Liver (tissue), 8 donors: ENCODE measurements at regions not wholly inside any gene's neighbourhood (a gene's known extent, or its start where the extent isn't known, plus 50 kb on each side); places are given as distances from the start of the nearest gene placed in this dataset.

ENCODE experiments used
- DNase-seq: peaks from one replicate; pipeline ENCODE4 v3.0.0-alpha.2; 2017; ENCODE audit warnings: low spot score
- H3K27ac ChIP-seq, 2 donors: one replicate each; pipeline ENCODE4 v1.7.0; 2013; ENCODE audit warnings: inconsistent platforms in 2 of 2, low read length in 2 of 2, control low read depth in 1 of 2, low read depth in 1 of 2, mild to moderate bottlenecking in 1 of 2
- H3K27me3 ChIP-seq, 4 donors: one replicate each; pipeline versions ENCODE4 v1.6.1 to v1.7.0; 2013; ENCODE audit warnings: low read length in 3 of 4, inconsistent platforms in 1 of 4, mild to moderate bottlenecking in 1 of 4, moderate library complexity in 1 of 4; ENCODE audit not compliant: control insufficient read depth in 4 of 4, insufficient read depth in 4 of 4
- H3K36me3 ChIP-seq, 4 donors: one replicate each; pipeline versions ENCODE4 v1.6.1 to v1.7.0; 2013; ENCODE audit warnings: low read length in 3 of 4, mild to moderate bottlenecking in 3 of 4, low read depth in 1 of 4, moderate library complexity in 1 of 4; ENCODE audit not compliant: control insufficient read depth in 4 of 4, insufficient read depth in 3 of 4
- H3K4me1 ChIP-seq, 4 donors: one replicate each; pipeline versions ENCODE4 v1.6.1 to v1.7.0; 2013; ENCODE audit warnings: low read length in 3 of 4, mild to moderate bottlenecking in 3 of 4, moderate library complexity in 1 of 4; ENCODE audit not compliant: control insufficient read depth in 4 of 4, insufficient read depth in 4 of 4
- H3K4me3 ChIP-seq, 3 donors: one replicate each; pipeline versions ENCODE4 v1.6.1 to v1.7.0; 2013; ENCODE audit warnings: low read length in 3 of 3, control low read depth in 1 of 3, low read depth in 1 of 3, mild to moderate bottlenecking in 1 of 3
- H3K9ac ChIP-seq, 2 donors: one replicate each; pipeline ENCODE4 v1.7.0; 2013; ENCODE audit warnings: low read length in 2 of 2, mild to moderate bottlenecking in 2 of 2, moderate library complexity in 2 of 2, control low read depth in 1 of 2, low read depth in 1 of 2
- H3K9me3 ChIP-seq, 4 donors: one replicate each; pipeline versions ENCODE4 v1.6.1 to v1.7.0; 2013; ENCODE audit warnings: low read length in 3 of 4; ENCODE audit not compliant: control insufficient read depth in 4 of 4
- EGR1 ChIP-seq, 2 donors: IDR thresholded peaks; 2 replicates each; pipeline ENCODE4 v1.6.1; 2016 to 2018; ENCODE audit warnings: antibody characterized with exemption in 2 of 2, low read depth in 2 of 2
- FOXA1 ChIP-seq: IDR thresholded peaks from 2 replicates; pipeline ENCODE4 v1.6.1; 2016; ENCODE audit warnings: antibody characterized with exemption
- FOXA2 ChIP-seq: IDR thresholded peaks from 2 replicates; pipeline ENCODE4 v1.6.1; 2016; ENCODE audit warnings: antibody characterized with exemption
- GABPA ChIP-seq, 2 donors: IDR thresholded peaks in 1 of 2; conservative IDR thresholded peaks in 1 of 2; 2 replicates each; pipeline ENCODE4 v1.6.1; 2016; ENCODE audit warnings: antibody characterized with exemption in 2 of 2, mild to moderate bottlenecking in 1 of 2, moderate library complexity in 1 of 2
- HNF4A ChIP-seq, 2 donors: conservative IDR thresholded peaks; 2 replicates each; pipeline ENCODE4 v1.6.1; 2016; ENCODE audit warnings: antibody characterized with exemption in 2 of 2, mild to moderate bottlenecking in 2 of 2
- HNF4G ChIP-seq: IDR thresholded peaks from 2 replicates; pipeline ENCODE4 v1.6.1; 2016; ENCODE audit warnings: antibody characterized with exemption
- JUND ChIP-seq, 2 donors: IDR thresholded peaks; 2 replicates each; pipeline ENCODE4 v1.6.1; 2016; ENCODE audit warnings: antibody characterized with exemption in 2 of 2
- NR2F2 ChIP-seq: IDR thresholded peaks from 2 replicates; pipeline ENCODE4 v1.6.1; 2016; ENCODE audit warnings: antibody characterized with exemption
- RAD21 ChIP-seq, 2 donors: IDR thresholded peaks; 2 replicates each; pipeline ENCODE4 v1.6.1; 2016; ENCODE audit warnings: antibody characterized with exemption in 2 of 2, mild to moderate bottlenecking in 2 of 2
- RXRA ChIP-seq, 2 donors: IDR thresholded peaks; 2 replicates each; pipeline ENCODE4 v1.6.1; 2017 to 2018; ENCODE audit warnings: antibody characterized with exemption in 2 of 2, mild to moderate bottlenecking in 1 of 2
- TAF1 ChIP-seq: conservative IDR thresholded peaks from 2 replicates; pipeline ENCODE4 v1.6.1; 2016; ENCODE audit warnings: antibody characterized with exemption, mild to moderate bottlenecking
- YY1 ChIP-seq: IDR thresholded peaks from 2 replicates; pipeline ENCODE4 v1.6.1; 2016; ENCODE audit warnings: antibody characterized with exemption, mild to moderate bottlenecking
- WGBS: extraction: QIAGEN DNeasy Blood & Tissue Kit; methylation state at CpG from one replicate; pipeline ENCODE4 v1.1.7; 2013; 5-methylcytosine and 5-hydroxymethylcytosine counted together
- TF ChIP-seq, protein P1 (sequence below): IDR thresholded peaks from 2 replicates; pipeline ENCODE4 v1.6.1; 2016; ENCODE audit warnings: antibody characterized with exemption
- TF ChIP-seq, protein P2 (sequence below): fragments of 150-350 bp; IDR thresholded peaks from 2 replicates; pipeline ENCODE4 v1.5.1; 2017; ENCODE audit warnings: improper control_type of control experiment, low read depth, low read length; ENCODE audit not compliant: missing input control
- TF ChIP-seq, protein P3 (sequence below): IDR thresholded peaks from 2 replicates; pipeline ENCODE4 v1.6.1; 2016; ENCODE audit warnings: antibody characterized with exemption
- donor health status: healthy.
- donor health status: healthy.
- donor health status: healthy.
- donor health status: healthy.
- donor health status: healthy.

DNA sequence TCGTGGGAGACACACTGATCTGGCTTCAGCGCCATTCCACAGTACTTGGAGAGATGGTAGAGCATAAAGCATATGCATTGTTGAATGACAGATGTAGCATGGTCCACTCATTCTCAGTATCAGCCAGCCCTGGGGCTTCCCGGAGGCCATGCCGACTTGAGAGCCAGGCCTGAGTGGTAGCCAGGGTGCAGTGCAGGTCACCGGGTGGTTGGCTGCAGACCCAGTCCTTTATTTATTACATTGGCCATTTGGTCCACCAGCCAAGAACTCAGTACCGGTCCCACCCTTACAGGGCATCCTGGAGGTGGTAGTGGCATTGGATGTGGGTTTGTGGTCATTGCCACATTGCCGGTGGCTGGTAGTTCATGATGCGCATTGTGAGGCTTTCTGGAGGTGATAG lies 121.6 kb upstream of the RTL1 start:
- WGBS, result 87% methylated on average over 8 of the region's 8 CpGs
- no peak overlapping the region for H3K9ac ChIP-seq
- H3K36me3 ChIP-seq, result no peaks in the 10 kb centered on the region

DNA sequence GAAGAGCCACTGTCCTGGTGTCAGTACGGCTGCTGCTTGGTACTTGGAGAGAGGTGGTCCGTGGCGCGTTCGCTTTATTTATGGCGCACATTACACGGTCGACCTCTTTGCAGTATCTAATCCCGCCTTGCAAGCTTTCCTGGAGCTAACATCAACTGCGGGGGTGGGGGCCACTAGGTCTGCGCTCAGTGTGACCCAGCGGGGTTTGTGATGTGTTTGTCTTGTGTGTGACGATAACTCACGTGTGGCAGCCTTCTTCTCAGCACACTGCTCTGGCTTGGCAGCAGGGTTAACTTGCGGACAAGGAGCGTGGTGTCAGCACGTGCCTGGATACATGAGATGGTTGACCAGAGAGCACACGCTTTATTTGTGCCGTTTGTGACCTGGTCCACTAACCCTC lies 122.2 kb upstream of the RTL1 start:
- 89% methylated on average over 19 of the region's 19 CpGs for WGBS
- no peak overlapping the region for H3K9ac ChIP-seq
- no peaks in the 10 kb centered on the region for H3K4me1 ChIP-seq
- H3K9me3 ChIP-seq, result no peaks in the 10 kb centered on the region
- H3K36me3 ChIP-seq, result no peaks in the 10 kb centered on the region
- H3K4me3 ChIP-seq, result no peak overlapping the region
- TF ChIP-seq JUND (IDR thresholded peaks at IDR 0.05) (no peak), FOXA1 (no peak), RXRA (IDR thresholded peaks at IDR 0.05) (no peak)
- TF ChIP-seq, protein P1, sequence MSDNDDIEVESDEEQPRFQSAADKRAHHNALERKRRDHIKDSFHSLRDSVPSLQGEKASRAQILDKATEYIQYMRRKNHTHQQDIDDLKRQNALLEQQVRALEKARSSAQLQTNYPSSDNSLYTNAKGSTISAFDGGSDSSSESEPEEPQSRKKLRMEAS, result no peak
- peaks cover 0 to 2% (median 0%) of the 10 kb centered on the region in 4 donors for H3K27me3 ChIP-seq
- DNase-seq, result no peak
- H3K27ac ChIP-seq, result no peak overlapping the region

More for the DNA sequence above, 121.6 kb upstream of the RTL1 start:
- DNase-seq, result no peak
- H3K9me3 ChIP-seq, result no peaks in the 10 kb centered on the region
- H3K4me3 ChIP-seq, result no peak overlapping the region
- H3K4me1 ChIP-seq, result no peaks in the 10 kb centered on the region
- no peak overlapping the region for H3K27ac ChIP-seq
- TF ChIP-seq EGR1 (IDR thresholded peaks at IDR 0.05; ENCODE audit: low read depth in 2 of 2), result no peak
- TF ChIP-seq HNF4A (conservative IDR thresholded peaks at IDR 0.05), result no peak
- no peak for TF ChIP-seq TAF1
- TF ChIP-seq FOXA2, result no peak
- no peak for TF ChIP-seq NR2F2
- TF ChIP-seq GABPA (IDR thresholded peaks at IDR 0.05 in 1 of 2, conservative IDR thresholded peaks at IDR 0.05 in 1 of 2), result no peak
- no peak for TF ChIP-seq RAD21 (IDR thresholded peaks at IDR 0.05)
- TF ChIP-seq YY1, result no peak
- TF ChIP-seq FOXA1, result no peak
- TF ChIP-seq, protein P2, sequence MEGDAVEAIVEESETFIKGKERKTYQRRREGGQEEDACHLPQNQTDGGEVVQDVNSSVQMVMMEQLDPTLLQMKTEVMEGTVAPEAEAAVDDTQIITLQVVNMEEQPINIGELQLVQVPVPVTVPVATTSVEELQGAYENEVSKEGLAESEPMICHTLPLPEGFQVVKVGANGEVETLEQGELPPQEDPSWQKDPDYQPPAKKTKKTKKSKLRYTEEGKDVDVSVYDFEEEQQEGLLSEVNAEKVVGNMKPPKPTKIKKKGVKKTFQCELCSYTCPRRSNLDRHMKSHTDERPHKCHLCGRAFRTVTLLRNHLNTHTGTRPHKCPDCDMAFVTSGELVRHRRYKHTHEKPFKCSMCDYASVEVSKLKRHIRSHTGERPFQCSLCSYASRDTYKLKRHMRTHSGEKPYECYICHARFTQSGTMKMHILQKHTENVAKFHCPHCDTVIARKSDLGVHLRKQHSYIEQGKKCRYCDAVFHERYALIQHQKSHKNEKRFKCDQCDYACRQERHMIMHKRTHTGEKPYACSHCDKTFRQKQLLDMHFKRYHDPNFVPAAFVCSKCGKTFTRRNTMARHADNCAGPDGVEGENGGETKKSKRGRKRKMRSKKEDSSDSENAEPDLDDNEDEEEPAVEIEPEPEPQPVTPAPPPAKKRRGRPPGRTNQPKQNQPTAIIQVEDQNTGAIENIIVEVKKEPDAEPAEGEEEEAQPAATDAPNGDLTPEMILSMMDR, result no peak
- no peak for TF ChIP-seq HNF4G
- no peak for TF ChIP-seq JUND (IDR thresholded peaks at IDR 0.05)
- H3K27me3 ChIP-seq, result peaks cover 0 to 2% (median 0%) of the 10 kb centered on the region in 4 donors

DNA sequence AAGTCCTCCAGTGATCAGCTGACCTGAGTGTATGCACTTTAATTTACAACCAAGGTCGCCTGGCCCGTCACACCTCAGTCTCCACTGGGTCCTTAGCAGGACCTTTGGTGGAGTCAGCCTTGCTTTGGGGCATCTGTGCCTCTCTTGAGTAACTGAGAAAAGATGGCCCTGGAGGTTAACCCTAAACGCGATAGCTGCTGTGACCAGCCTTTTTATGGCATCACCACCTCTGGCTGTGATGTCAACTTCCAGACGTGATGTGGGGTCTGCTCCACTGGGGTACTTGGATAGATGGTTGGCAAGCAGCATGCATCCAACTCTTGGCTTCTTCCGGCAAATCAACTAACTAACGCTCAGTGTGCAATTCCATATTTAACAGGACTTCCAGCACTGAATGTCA lies 122.8 kb upstream of the RTL1 start:
- Histone ChIP-seq H3K4me1 (no peaks in the 10 kb centered on the region), H3K9ac (no peak overlapping the region), H3K9me3 (no peaks in the 10 kb centered on the region), H3K36me3 (no peaks in the 10 kb centered on the region), H3K27me3 (peaks cover 0 to 2% (median 0%) of the 10 kb centered on the region in 4 donors), H3K27ac (no peak overlapping the region), H3K4me3 (no peak overlapping the region)
- 89% methylated on average over 7 of the region's 7 CpGs for WGBS
- no peak for DNase-seq
- no peak for TF ChIP-seq FOXA2
- TF ChIP-seq, protein P3, sequence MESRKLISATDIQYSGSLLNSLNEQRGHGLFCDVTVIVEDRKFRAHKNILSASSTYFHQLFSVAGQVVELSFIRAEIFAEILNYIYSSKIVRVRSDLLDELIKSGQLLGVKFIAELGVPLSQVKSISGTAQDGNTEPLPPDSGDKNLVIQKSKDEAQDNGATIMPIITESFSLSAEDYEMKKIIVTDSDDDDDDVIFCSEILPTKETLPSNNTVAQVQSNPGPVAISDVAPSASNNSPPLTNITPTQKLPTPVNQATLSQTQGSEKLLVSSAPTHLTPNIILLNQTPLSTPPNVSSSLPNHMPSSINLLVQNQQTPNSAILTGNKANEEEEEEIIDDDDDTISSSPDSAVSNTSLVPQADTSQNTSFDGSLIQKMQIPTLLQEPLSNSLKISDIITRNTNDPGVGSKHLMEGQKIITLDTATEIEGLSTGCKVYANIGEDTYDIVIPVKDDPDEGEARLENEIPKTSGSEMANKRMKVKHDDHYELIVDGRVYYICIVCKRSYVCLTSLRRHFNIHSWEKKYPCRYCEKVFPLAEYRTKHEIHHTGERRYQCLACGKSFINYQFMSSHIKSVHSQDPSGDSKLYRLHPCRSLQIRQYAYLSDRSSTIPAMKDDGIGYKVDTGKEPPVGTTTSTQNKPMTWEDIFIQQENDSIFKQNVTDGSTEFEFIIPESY, result no peak
- no peak for TF ChIP-seq EGR1 (IDR thresholded peaks at IDR 0.05; ENCODE audit: low read depth in 2 of 2)
- TF ChIP-seq HNF4G, result no peak
- TF ChIP-seq JUND (IDR thresholded peaks at IDR 0.05), result no peak
